Fibroblast of skin of right biceps (primary cell): ENCODE measurements at regions not wholly inside any gene's neighbourhood (a gene's known extent, or its start where the extent isn't known, plus 50 kb on each side); places are given as distances from the start of the nearest gene placed in this dataset.
A peak's percentile ranks its signal among the peaks of the same experiment; 100 is the strongest.

Source experiments
- DNase-seq: peaks from one replicate; pipeline ENCODE4 v3.0.0-alpha.2; 2013

- DNase-seq = no peak
These were observed 82.2 kb downstream of the EPDR1 start for GRCh38 chr7:38002689-38003088.

GRCh38 chr7:38006559-38006958 lies 86.1 kb downstream of the EPDR1 start:
- no peak for DNase-seq

- DNase-seq = no peak
These were observed 86.7 kb downstream of the EPDR1 start for GRCh38 chr7:38007096-38007495.

GRCh38 chr7:38013246-38013645 lies 92.8 kb downstream of the EPDR1 start:
- DNase-seq = no peak

GRCh38 chr7:38016567-38016966 lies 96.1 kb downstream of the EPDR1 start:
- DNase-seq = no peak

GRCh38 chr7:38017320-38017719 lies 96.9 kb downstream of the EPDR1 start:
- no peak for DNase-seq

- DNase-seq = no peak
These were observed 99.8 kb downstream of the EPDR1 start for GRCh38 chr7:38020121-38020785.

- no peak for DNase-seq
These were observed 101.5 kb downstream of the EPDR1 start for GRCh38 chr7:38021892-38022291.

GRCh38 chr7:38025815-38026214 lies 105.4 kb downstream of the EPDR1 start:
- no peak for DNase-seq

GRCh38 chr7:38027884-38028455 lies 107.5 kb downstream of the EPDR1 start:
- no peak for DNase-seq

GRCh38 chr7:38034062-38034908 lies 113.8 kb downstream of the EPDR1 start:
- DNase-seq = no peak

- peak; percentile 13 for DNase-seq
These were observed 120.4 kb downstream of the EPDR1 start for GRCh38 chr7:38040831-38041230.

- DNase-seq = no peak
These were observed 128.4 kb upstream of the STARD3NL start for GRCh38 chr7:38049679-38050078.

GRCh38 chr7:38051311-38051710 lies 126.7 kb upstream of the STARD3NL start:
- no peak for DNase-seq

- no peak for DNase-seq
These were observed 126.3 kb upstream of the STARD3NL start for GRCh38 chr7:38051786-38052185.

- peak; percentile 2 for DNase-seq
These were observed 125.3 kb upstream of the STARD3NL start for GRCh38 chr7:38052786-38053185.

- DNase-seq = no peak
These were observed 123.8 kb upstream of the STARD3NL start for GRCh38 chr7:38054199-38054598.

GRCh38 chr7:38057829-38058228 lies 120.2 kb upstream of the STARD3NL start:
- no peak for DNase-seq

GRCh38 chr7:38060116-38060515 lies 117.9 kb upstream of the STARD3NL start:
- no peak for DNase-seq

- DNase-seq = no peak
These were observed 117.4 kb upstream of the STARD3NL start for GRCh38 chr7:38060637-38061036.

- no peak for DNase-seq
These were observed 111.7 kb upstream of the STARD3NL start for GRCh38 chr7:38066391-38066790.

- DNase-seq = no peak
These were observed 109.6 kb upstream of the STARD3NL start for GRCh38 chr7:38068461-38068860.

- no peak for DNase-seq
These were observed 109.0 kb upstream of the STARD3NL start for GRCh38 chr7:38069052-38069451.

GRCh38 chr7:38070718-38071117 lies 107.3 kb upstream of the STARD3NL start:
- peak; percentile 0 for DNase-seq
